ENCODE measurements at regions not wholly inside any gene's neighbourhood (a gene's known extent, or its start where the extent isn't known, plus 50 kb on each side); places are given as distances from the start of the nearest gene placed in this dataset.

DNA sequence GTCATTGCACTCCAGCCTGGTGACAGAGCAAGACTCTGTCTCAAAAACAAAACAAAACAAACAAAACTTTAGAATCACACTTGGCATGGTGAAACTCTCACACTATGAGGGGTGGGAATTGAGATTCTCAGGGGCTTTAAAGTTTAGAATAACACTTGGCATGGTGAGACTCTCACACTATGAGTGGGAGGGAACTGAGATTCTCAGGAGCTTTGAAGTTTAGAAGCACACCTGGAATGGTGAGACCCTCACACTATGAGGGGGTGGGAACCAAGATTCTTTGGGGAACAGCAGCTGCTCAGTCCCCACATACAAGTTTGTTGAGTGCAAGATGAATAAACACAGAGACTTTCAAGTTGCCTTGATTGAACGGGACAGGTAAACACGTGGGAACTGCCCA, 149.4 kb downstream of the HSD17B3 start (continued):
- TF ChIP-seq RXRA (IDR thresholded peaks at IDR 0.05; ENCODE audit: insufficient read depth, low read depth, low read length): no peak
